ENCODE measurements at regions not wholly inside any gene's neighbourhood (a gene's known extent, or its start where the extent isn't known, plus 50 kb on each side); places are given as distances from the start of the nearest gene placed in this dataset.
"Not testable (repeated sequence)": the region's sequence is repeated elsewhere in the genome, so short reads cannot be mapped to it uniquely, and the experiment has no call there.

GRCh38 chr12:124091835-124092234, 118.8 kb downstream of the ZNF664 start:
- Histone ChIP-seq H3K4me1 (ENCODE audit: insufficient read depth, low read length, poor library complexity, severe bottlenecking) (no peaks in the 10 kb centered on the region), H3K36me3 (ENCODE audit: insufficient read depth, low read length) (no peaks in the 10 kb centered on the region), H3K4me2 (ENCODE audit: low read length) (no peak overlapping the region), H2AFZ (ENCODE audit: low read length) (no peak overlapping the region), H3K9me2 (ENCODE audit: insufficient read depth, low read length) (no peaks in the 10 kb centered on the region), H4K20me1 (ENCODE audit: insufficient read depth, low read length) (no peaks in the 10 kb centered on the region), H3K9me3 (ENCODE audit: low read length) (no peaks in the 10 kb centered on the region), H3K4me3 (ENCODE audit: low read depth, low read length, poor library complexity, severe bottlenecking) (no peak overlapping the region), H3K27ac (ENCODE audit: low read depth, low read length, poor library complexity, severe bottlenecking) (no peak overlapping the region), H3K79me2 (ENCODE audit: insufficient read depth, low read depth, low read length) (no peaks in the 10 kb centered on the region)
- CTCF ChIA-PET (ENCODE audit: unreplicated experiment) = no interaction called here
- TF ChIP-seq CTCF (conservative IDR thresholded peaks at IDR 0.05; ENCODE audit: low read length) (no peak), EZH2phosphoT487 (IDR thresholded peaks at IDR 0.05; ENCODE audit: borderline replicate concordance, low read depth, low read length) (no peak)
- POLR2A ChIA-PET = interaction anchor here (0.6 kb wide), 1 partner anchor 1882 kb away, joined by 3 read pairs; no protein-coding TSS in a partner anchor
- no peak for DNase-seq (ENCODE audit: low spot score)
- intact Hi-C loops (cut with micrococcal nuclease; ENCODE audit: unreplicated experiment) = no loop called here
- no TSS peak for BruUV-seq (replicated peaks)

GRCh38 chr12:124092532-124092931, 119.5 kb downstream of the ZNF664 start:
- H2AFZ ChIP-seq (ENCODE audit: low read length); H3K4me1 ChIP-seq (ENCODE audit: insufficient read depth, low read length, poor library complexity, severe bottlenecking); H3K4me3 ChIP-seq (ENCODE audit: low read depth, low read length, poor library complexity, severe bottlenecking); H4K20me1 ChIP-seq (ENCODE audit: insufficient read depth, low read length); H3K27ac ChIP-seq (ENCODE audit: low read depth, low read length, poor library complexity, severe bottlenecking); H3K9me3 ChIP-seq (ENCODE audit: low read length); intact Hi-C loops (cut with micrococcal nuclease; ENCODE audit: unreplicated experiment); H3K36me3 ChIP-seq (ENCODE audit: insufficient read depth, low read length); H3K79me2 ChIP-seq (ENCODE audit: insufficient read depth, low read depth, low read length); H3K4me2 ChIP-seq (ENCODE audit: low read length); H3K9me2 ChIP-seq (ENCODE audit: insufficient read depth, low read length); DNase-seq (ENCODE audit: low spot score); BruUV-seq (replicated peaks); CTCF ChIA-PET (ENCODE audit: unreplicated experiment): not testable (repeated sequence)
- POLR2A ChIA-PET = interaction anchor here (0.6 kb wide), 1 partner anchor 1883 kb away, joined by 3 read pairs; no protein-coding TSS in a partner anchor

DNA sequence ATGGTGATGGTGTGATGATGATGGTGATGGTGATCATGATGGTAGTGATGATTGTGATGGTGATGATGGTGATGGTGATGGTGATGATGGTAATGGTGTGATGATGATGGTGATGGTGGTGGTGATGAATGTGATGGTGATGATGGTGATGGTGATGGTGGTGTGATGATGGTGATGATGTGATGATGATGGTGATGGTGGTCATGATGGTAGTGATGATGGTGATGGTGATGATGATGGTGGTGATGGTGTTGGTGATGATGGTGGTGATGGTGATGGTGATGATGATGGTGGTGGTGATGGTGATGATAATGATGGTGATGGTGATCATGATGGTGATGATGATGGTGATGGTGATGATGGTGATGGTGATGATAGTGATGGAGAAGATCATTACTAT, 120.3 kb downstream of the ZNF664 start:
- TF ChIP-seq CTCF (conservative IDR thresholded peaks at IDR 0.05; ENCODE audit: low read length) (no peak), EZH2phosphoT487 (IDR thresholded peaks at IDR 0.05; ENCODE audit: borderline replicate concordance, low read depth, low read length) (no peak)
- BruUV-seq (replicated peaks) = no TSS peak

More for the DNA sequence above, 120.3 kb downstream of the ZNF664 start:
- no peaks in the 10 kb centered on the region for H3K79me2 ChIP-seq (ENCODE audit: insufficient read depth, low read depth, low read length)
- H3K27ac ChIP-seq (ENCODE audit: low read depth, low read length, poor library complexity, severe bottlenecking) = no peak overlapping the region
- no peak for DNase-seq (ENCODE audit: low spot score)
- no peaks in the 10 kb centered on the region for H4K20me1 ChIP-seq (ENCODE audit: insufficient read depth, low read length)
- ChIA-PET POLR2A (no interaction called here), CTCF (ENCODE audit: unreplicated experiment) (no interaction called here)
- H3K9me2 ChIP-seq (ENCODE audit: insufficient read depth, low read length) = no peaks in the 10 kb centered on the region
- no peaks in the 10 kb centered on the region for H3K36me3 ChIP-seq (ENCODE audit: insufficient read depth, low read length)
- intact Hi-C loops (cut with micrococcal nuclease; ENCODE audit: unreplicated experiment) = no loop called here
- no peaks in the 10 kb centered on the region for H3K9me3 ChIP-seq (ENCODE audit: low read length)
- H3K4me2 ChIP-seq (ENCODE audit: low read length) = no peak overlapping the region
- H3K4me3 ChIP-seq (ENCODE audit: low read depth, low read length, poor library complexity, severe bottlenecking) = no peak overlapping the region
- H2AFZ ChIP-seq (ENCODE audit: low read length) = no peak overlapping the region
- no peaks in the 10 kb centered on the region for H3K4me1 ChIP-seq (ENCODE audit: insufficient read depth, low read length, poor library complexity, severe bottlenecking)
